SIG-M5 (cell line): ENCODE measurements at regions not wholly inside any gene's neighbourhood (a gene's known extent, or its start where the extent isn't known, plus 50 kb on each side); places are given as distances from the start of the nearest gene placed in this dataset.

ENCODE experiments used
- DNase-seq: peaks from one replicate; lab custom pipeline; 2025; lab: John Stamatoyannopoulos, UW

- DNase-seq, result no peak
Observed at GRCh38 chr11:116294630-116295029, 478.2 kb downstream of the BUD13 start.

- DNase-seq, result no peak
Observed at GRCh38 chr11:116287866-116288265, 484.9 kb downstream of the BUD13 start.

GRCh38 chr11:116285026-116285425 lies 487.8 kb downstream of the BUD13 start:
- DNase-seq, result no peak

- DNase-seq, result no peak
Observed at GRCh38 chr11:116283300-116283699, 489.5 kb downstream of the BUD13 start.

- DNase-seq, result no peak
Observed at GRCh38 chr11:116282481-116282880, 490.3 kb downstream of the BUD13 start.

- DNase-seq, result no peak
Observed at GRCh38 chr11:116281173-116282160, 491.3 kb downstream of the BUD13 start.

- no peak for DNase-seq
Observed at GRCh38 chr11:116279511-116279910, 493.3 kb downstream of the BUD13 start.

GRCh38 chr11:116278076-116278475 lies 494.7 kb downstream of the BUD13 start:
- DNase-seq, result no peak

- DNase-seq, result no peak
Observed at GRCh38 chr11:116276051-116277044, 496.4 kb downstream of the BUD13 start.

GRCh38 chr11:116275635-116276034 lies 497.2 kb downstream of the BUD13 start:
- no peak for DNase-seq

GRCh38 chr11:116274521-116274920 lies 498.3 kb downstream of the BUD13 start:
- DNase-seq, result no peak

GRCh38 chr11:116272181-116272789 lies 500.5 kb downstream of the BUD13 start:
- no peak for DNase-seq

GRCh38 chr11:116271479-116271878 lies 501.3 kb downstream of the BUD13 start:
- no peak for DNase-seq

GRCh38 chr11:116267146-116267545 lies 505.6 kb downstream of the BUD13 start:
- no peak for DNase-seq

- DNase-seq, result no peak
Observed at GRCh38 chr11:116263770-116264169, 509.0 kb downstream of the BUD13 start.

GRCh38 chr11:116263019-116263418 lies 509.8 kb downstream of the BUD13 start:
- no peak for DNase-seq

- no peak for DNase-seq
Observed at GRCh38 chr11:116262370-116262769, 510.4 kb downstream of the BUD13 start.

GRCh38 chr11:116261606-116262005 lies 511.2 kb downstream of the BUD13 start:
- DNase-seq, result no peak

GRCh38 chr11:116258821-116259220 lies 514.0 kb downstream of the BUD13 start:
- no peak for DNase-seq

GRCh38 chr11:116257883-116258282 lies 514.9 kb downstream of the BUD13 start:
- no peak for DNase-seq

- no peak for DNase-seq
Observed at GRCh38 chr11:116257092-116257491, 515.7 kb downstream of the BUD13 start.

- no peak for DNase-seq
Observed at GRCh38 chr11:116256215-116256614, 516.6 kb downstream of the BUD13 start.
